PC-3 (cell line): ENCODE measurements at regions not wholly inside any gene's neighbourhood (a gene's known extent, or its start where the extent isn't known, plus 50 kb on each side); places are given as distances from the start of the nearest gene placed in this dataset.

Experiments used
- ATAC-seq: fragments of 200-7000 bp; cut with Tn5 transposase; 2 replicates; pipeline ENCODE4 v1.9.1; 2020; ENCODE audit warnings: mild to moderate bottlenecking, moderate library complexity
- BruUV-seq: library from RNA; stranded (reverse); fragments of 400-500 nt; replicated peaks from 2 replicates; lab custom pipeline; 2021; lab: Mats Ljungman, UMichigan
- CTCF ChIA-PET: fragments of 300-600 bp; sonication (Branson Sonifier 250); formaldehyde crosslinking; loops from one replicate; lab custom pipeline; 2022; ENCODE audit warnings: antibody characterized with exemption; lab: Charles Lee
- POLR2A ChIA-PET: fragments of 300-600 bp; sonication (Branson Sonifier 250); formaldehyde crosslinking; loops from one replicate; lab custom pipeline; 2022; ENCODE audit warnings: antibody characterized with exemption; ENCODE audit not compliant: unreplicated experiment; lab: Charles Lee
- DNase-seq: peaks from one replicate; pipeline ENCODE4 v3.0.0-alpha.2; 2015
- H2AFZ ChIP-seq: fragments of 300-600 bp; sonication (generic); 2 replicates; pipeline ENCODE4 v1.6.0; 2016; ENCODE audit warnings: antibody characterized with exemption, low read length
- H3F3A ChIP-seq: fragments of 300-600 bp; sonication (generic); one replicate; pipeline ENCODE4 v1.6.0; 2017; ENCODE audit warnings: antibody characterized with exemption, low read length, control low read depth, mild to moderate bottlenecking; ENCODE audit not compliant: unreplicated experiment
- H3K27ac ChIP-seq: fragments of 300-600 bp; sonication (generic); 2 replicates; pipeline ENCODE4 v1.5.1; 2016; ENCODE audit warnings: mild to moderate bottlenecking, low read length
- H3K27me3 ChIP-seq: fragments of 300-600 bp; sonication (generic); 2 replicates; pipeline ENCODE4 v1.6.1; 2016; ENCODE audit warnings: low read length, mixed read lengths
- H3K36me3 ChIP-seq: fragments of 300-600 bp; sonication (generic); 2 replicates; pipeline ENCODE4 v1.6.1; 2016; ENCODE audit warnings: low read depth, mixed run types, low read length, mixed read lengths
- H3K4me1 ChIP-seq: fragments of 300-600 bp; sonication (generic); 2 replicates; pipeline ENCODE4 v1.5.1; 2016; ENCODE audit warnings: low read length; ENCODE audit not compliant: insufficient read depth
- H3K4me2 ChIP-seq: fragments of 300-600 bp; sonication (generic); 2 replicates; pipeline ENCODE4 v1.6.0; 2016; ENCODE audit warnings: low read length
- H3K4me3 ChIP-seq: fragments of 300-600 bp; sonication (generic); 2 replicates; pipeline ENCODE4 v1.5.1; 2016; ENCODE audit warnings: mild to moderate bottlenecking, low read length, mixed read lengths
- H3K79me2 ChIP-seq: fragments of 300-600 bp; sonication (generic); 2 replicates; pipeline ENCODE4 v1.6.1; 2017; ENCODE audit warnings: low read length, mixed read lengths
- H3K9ac ChIP-seq: fragments of 300-600 bp; sonication (generic); 2 replicates; pipeline ENCODE4 v1.6.0; 2016; ENCODE audit warnings: mild to moderate bottlenecking, low read length
- H3K9me2 ChIP-seq: fragments of 300-600 bp; sonication (generic); replicated peaks from 2 replicates; pipeline ENCODE4 v1.6.1; 2016; ENCODE audit warnings: mixed run types, low read length, mixed read lengths
- H3K9me3 ChIP-seq: fragments of 300-600 bp; sonication (generic); 2 replicates; pipeline ENCODE4 v1.6.1; 2016; ENCODE audit warnings: low read length, mixed read lengths
- H4K20me1 ChIP-seq: fragments of 300-600 bp; sonication (generic); 2 replicates; pipeline ENCODE4 v1.6.1; 2016; ENCODE audit warnings: low read length, mixed read lengths
- CTCF ChIP-seq: fragments of 300-600 bp; sonication (generic); conservative IDR thresholded peaks from 2 replicates; pipeline ENCODE4 v1.5.1; 2017; ENCODE audit warnings: antibody characterized with exemption, low read depth, mild to moderate bottlenecking, low read length
- EZH2 ChIP-seq: fragments of 300-600 bp; sonication (generic); IDR thresholded peaks from one replicate; pipeline ENCODE4 v1.6.1; 2017; ENCODE audit warnings: antibody characterized with exemption, mild to moderate bottlenecking, low read length; ENCODE audit not compliant: unreplicated experiment
- EZH2phosphoT487 ChIP-seq: fragments of 300-600 bp; sonication (generic); IDR thresholded peaks from 2 replicates; pipeline ENCODE4 v1.6.1; 2018; ENCODE audit warnings: mild to moderate bottlenecking, antibody characterized with exemption, low read length, borderline replicate concordance
- intact Hi-C: fragments of 100-400 bp; cut with micrococcal nuclease; formaldehyde crosslinking; loops from 2 replicates; pipeline ENCODE4 v1.9.0; 2023

GRCh38 chr1:228984646-228985631, 249.7 kb downstream of the RHOU start:
- H3K9ac ChIP-seq = no peak overlapping the region
- no peaks in the 10 kb centered on the region for H3K9me2 ChIP-seq
- no TSS peak for BruUV-seq
- H4K20me1 ChIP-seq = no peaks in the 10 kb centered on the region
- no peaks in the 10 kb centered on the region for H3K4me1 ChIP-seq
- ATAC-seq = no peak
- H3K4me2 ChIP-seq = no peak overlapping the region
- H3K27me3 ChIP-seq = peaks cover 80% of the 10 kb centered on the region
- no peak overlapping the region for H2AFZ ChIP-seq
- no peaks in the 10 kb centered on the region for H3K9me3 ChIP-seq
- H3K79me2 ChIP-seq = no peaks in the 10 kb centered on the region
- no peak overlapping the region for H3K4me3 ChIP-seq
- intact Hi-C loops = no loop called here
- no peak overlapping the region for H3K27ac ChIP-seq
- no peak for TF ChIP-seq CTCF
- no peak for TF ChIP-seq EZH2phosphoT487
- CTCF ChIA-PET = no interaction called here
- POLR2A ChIA-PET = no interaction called here
- H3F3A ChIP-seq = no peaks in the 10 kb centered on the region
- no peak for DNase-seq
- no peaks in the 10 kb centered on the region for H3K36me3 ChIP-seq

GRCh38 chr1:228985661-228986060, 250.4 kb downstream of the RHOU start:
- Histone ChIP-seq H3K4me3 (no peak overlapping the region), H4K20me1 (no peaks in the 10 kb centered on the region), H3K4me2 (no peak overlapping the region), H3K9ac (no peak overlapping the region), H3K36me3 (no peaks in the 10 kb centered on the region), H3F3A (no peaks in the 10 kb centered on the region), H3K9me2 (no peaks in the 10 kb centered on the region), H3K27ac (no peak overlapping the region), H3K27me3 (peaks cover 80% of the 10 kb centered on the region), H3K79me2 (no peaks in the 10 kb centered on the region), H3K9me3 (no peaks in the 10 kb centered on the region), H2AFZ (no peak overlapping the region), H3K4me1 (no peaks in the 10 kb centered on the region)
- BruUV-seq = no TSS peak
- ChIA-PET CTCF (no interaction called here), POLR2A (no interaction called here)
- ATAC-seq (no peak), DNase-seq (no peak)
- intact Hi-C loops = no loop called here
- TF ChIP-seq EZH2 (no peak), EZH2phosphoT487 (no peak), CTCF (no peak)
